Panc1 (cell line): ENCODE measurements at regions not wholly inside any gene's neighbourhood (a gene's known extent, or its start where the extent isn't known, plus 50 kb on each side); places are given as distances from the start of the nearest gene placed in this dataset.

ENCODE experiments used
- ATAC-seq: fragments of 200-7000 bp; cut with Tn5 transposase; 2 replicates; pipeline ENCODE4 v1.9.1; 2020; ENCODE audit warnings: mild to moderate bottlenecking, moderate library complexity
- BruUV-seq: library from RNA; stranded (reverse); fragments of 400-500 nt; replicated peaks from 2 replicates; lab custom pipeline; 2021; lab: Mats Ljungman, UMichigan
- CTCF ChIA-PET: fragments of 300-600 bp; sonication (Branson Sonifier 250); formaldehyde crosslinking; loops from one replicate; lab custom pipeline; 2022; ENCODE audit warnings: antibody characterized with exemption; lab: Charles Lee
- POLR2A ChIA-PET: fragments of 300-600 bp; sonication (Branson Sonifier 250); formaldehyde crosslinking; loops from one replicate; lab custom pipeline; 2022; ENCODE audit warnings: antibody characterized with exemption; lab: Charles Lee
- DNase-seq: peaks from one replicate; pipeline ENCODE4 v3.0.0-alpha.2; 2010; ENCODE audit warnings: low read depth, low spot score
- H3K27ac ChIP-seq: 2 replicates; pipeline ENCODE4 v1.5.1; 2011; ENCODE audit warnings: mild to moderate bottlenecking, low read length, inconsistent platforms
- H3K27me3 ChIP-seq: fragments of 200-500 bp; sonication (Bioruptor generic); 2 replicates; pipeline ENCODE4 v1.6.0; 2014; ENCODE audit warnings: low read length, inconsistent platforms; ENCODE audit not compliant: control insufficient read depth, insufficient read depth
- H3K36me3 ChIP-seq: fragments of 200-500 bp; sonication (Bioruptor generic); 2 replicates; pipeline ENCODE4 v1.5.1; 2014; ENCODE audit warnings: inconsistent platforms, mild to moderate bottlenecking, low read length, moderate library complexity; ENCODE audit not compliant: control insufficient read depth, insufficient read depth
- H3K4me1 ChIP-seq: 2 replicates; pipeline ENCODE4 v1.5.1; 2011; ENCODE audit warnings: inconsistent platforms, mild to moderate bottlenecking, low read length, moderate library complexity; ENCODE audit not compliant: control insufficient read depth, insufficient read depth
- H3K4me3 ChIP-seq, 2 experiments: 2 replicates each; pipeline ENCODE4 v1.5.1; 2011 to 2012; ENCODE audit warnings: low read depth in 2 of 2, low read length in 2 of 2, mild to moderate bottlenecking in 2 of 2, inconsistent platforms in 1 of 2, moderate library complexity in 1 of 2
- H3K9me3 ChIP-seq: fragments of 200-500 bp; sonication (Bioruptor generic); 2 replicates; pipeline ENCODE4 v1.5.1; 2014; ENCODE audit warnings: low read depth, mild to moderate bottlenecking, inconsistent platforms, low read length, moderate library complexity; ENCODE audit not compliant: control insufficient read depth, insufficient read depth
- POLR2AphosphoS5 ChIP-seq: IDR thresholded peaks from 2 replicates; pipeline ENCODE4 v1.6.1; 2012; ENCODE audit warnings: mild to moderate bottlenecking, low read depth, low read length, moderate library complexity
- SIN3A ChIP-seq: IDR thresholded peaks from 2 replicates; pipeline ENCODE4 v1.6.1; 2012; ENCODE audit warnings: low read depth, mild to moderate bottlenecking, low read length, moderate library complexity, borderline replicate concordance; ENCODE audit not compliant: insufficient read depth
- TCF7L2 ChIP-seq: IDR thresholded peaks from 2 replicates; pipeline ENCODE4 v1.6.1; 2011; ENCODE audit warnings: mild to moderate bottlenecking, low read depth, low read length, inconsistent platforms
- in situ Hi-C: cut with HindIII; loops from 2 replicates; pipeline ENCODE4 v1.10.0; 2016; ENCODE audit warnings: low sequenced_read_pairs, low pct_unique_long_range_greater_than_20kb
- intact Hi-C: fragments of 100-400 bp; cut with micrococcal nuclease; formaldehyde crosslinking; loops from one replicate; pipeline ENCODE4 v1.10.0; 2022; ENCODE audit not compliant: unreplicated experiment
- TF ChIP-seq, protein P1 (sequence below), 2 experiments: IDR thresholded peaks; 2 replicates each; pipeline ENCODE4 v1.6.1; 2011 to 2012; ENCODE audit warnings: low read depth in 2 of 2, control low read depth in 1 of 2, low read length in 1 of 2, mild to moderate bottlenecking in 1 of 2, moderate library complexity in 1 of 2; ENCODE audit not compliant: insufficient read depth in 1 of 2
- TF ChIP-seq, protein P2 (sequence below): fragments of 450-650 bp; IDR thresholded peaks from 2 replicates; pipeline ENCODE4 v1.5.1; 2017; ENCODE audit warnings: mild to moderate bottlenecking

DNA sequence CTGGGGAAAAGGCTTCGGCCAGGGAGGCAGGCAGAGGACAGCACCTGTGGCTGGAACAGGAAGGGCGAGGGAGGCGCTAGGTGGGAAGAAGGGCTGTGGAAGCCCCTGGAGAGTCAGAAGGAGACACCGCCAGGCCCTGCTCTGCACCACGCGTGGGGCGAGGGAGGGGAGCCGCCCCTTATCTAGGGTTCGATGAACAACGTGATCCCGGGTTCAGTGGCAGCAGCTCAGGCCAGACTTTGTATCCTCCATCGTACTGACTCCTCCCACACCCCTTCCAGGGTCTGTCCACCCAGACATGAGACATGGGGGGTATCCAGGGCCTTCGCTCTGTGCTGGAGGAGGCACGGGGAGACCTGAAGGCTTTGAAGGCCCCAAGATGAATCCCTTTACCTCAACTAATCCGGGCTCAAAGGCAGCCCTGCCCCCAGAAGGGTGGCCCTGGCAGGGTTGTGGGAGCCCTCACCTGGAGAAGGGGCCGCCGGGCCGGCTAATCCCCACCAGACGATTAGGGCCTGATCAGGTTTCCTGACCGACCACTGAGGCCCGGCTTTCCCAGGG, 110.8 kb downstream of the PDGFA start:
- no peaks in the 10 kb centered on the region for H3K4me1 ChIP-seq
- H3K4me3 ChIP-seq: no peak overlapping the region
- intact Hi-C loops (no loop called here), in situ Hi-C loops (no loop called here)
- POLR2A ChIA-PET: no interaction called here
- H3K9me3 ChIP-seq: no peaks in the 10 kb centered on the region
- CTCF ChIA-PET: no interaction called here
- no TSS peak for BruUV-seq
- ATAC-seq (no peak), DNase-seq (no peak)
- TF ChIP-seq POLR2AphosphoS5: no peak
- TF ChIP-seq TCF7L2: no peak
- TF ChIP-seq SIN3A: no peak
- TF ChIP-seq, protein P1, sequence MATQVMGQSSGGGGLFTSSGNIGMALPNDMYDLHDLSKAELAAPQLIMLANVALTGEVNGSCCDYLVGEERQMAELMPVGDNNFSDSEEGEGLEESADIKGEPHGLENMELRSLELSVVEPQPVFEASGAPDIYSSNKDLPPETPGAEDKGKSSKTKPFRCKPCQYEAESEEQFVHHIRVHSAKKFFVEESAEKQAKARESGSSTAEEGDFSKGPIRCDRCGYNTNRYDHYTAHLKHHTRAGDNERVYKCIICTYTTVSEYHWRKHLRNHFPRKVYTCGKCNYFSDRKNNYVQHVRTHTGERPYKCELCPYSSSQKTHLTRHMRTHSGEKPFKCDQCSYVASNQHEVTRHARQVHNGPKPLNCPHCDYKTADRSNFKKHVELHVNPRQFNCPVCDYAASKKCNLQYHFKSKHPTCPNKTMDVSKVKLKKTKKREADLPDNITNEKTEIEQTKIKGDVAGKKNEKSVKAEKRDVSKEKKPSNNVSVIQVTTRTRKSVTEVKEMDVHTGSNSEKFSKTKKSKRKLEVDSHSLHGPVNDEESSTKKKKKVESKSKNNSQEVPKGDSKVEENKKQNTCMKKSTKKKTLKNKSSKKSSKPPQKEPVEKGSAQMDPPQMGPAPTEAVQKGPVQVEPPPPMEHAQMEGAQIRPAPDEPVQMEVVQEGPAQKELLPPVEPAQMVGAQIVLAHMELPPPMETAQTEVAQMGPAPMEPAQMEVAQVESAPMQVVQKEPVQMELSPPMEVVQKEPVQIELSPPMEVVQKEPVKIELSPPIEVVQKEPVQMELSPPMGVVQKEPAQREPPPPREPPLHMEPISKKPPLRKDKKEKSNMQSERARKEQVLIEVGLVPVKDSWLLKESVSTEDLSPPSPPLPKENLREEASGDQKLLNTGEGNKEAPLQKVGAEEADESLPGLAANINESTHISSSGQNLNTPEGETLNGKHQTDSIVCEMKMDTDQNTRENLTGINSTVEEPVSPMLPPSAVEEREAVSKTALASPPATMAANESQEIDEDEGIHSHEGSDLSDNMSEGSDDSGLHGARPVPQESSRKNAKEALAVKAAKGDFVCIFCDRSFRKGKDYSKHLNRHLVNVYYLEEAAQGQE (IDR thresholded peaks at IDR 0.05; ENCODE audit: insufficient read depth in 1 of 2, low read depth in 2 of 2, low read length in 1 of 2): no peak
- TF ChIP-seq, protein P2, sequence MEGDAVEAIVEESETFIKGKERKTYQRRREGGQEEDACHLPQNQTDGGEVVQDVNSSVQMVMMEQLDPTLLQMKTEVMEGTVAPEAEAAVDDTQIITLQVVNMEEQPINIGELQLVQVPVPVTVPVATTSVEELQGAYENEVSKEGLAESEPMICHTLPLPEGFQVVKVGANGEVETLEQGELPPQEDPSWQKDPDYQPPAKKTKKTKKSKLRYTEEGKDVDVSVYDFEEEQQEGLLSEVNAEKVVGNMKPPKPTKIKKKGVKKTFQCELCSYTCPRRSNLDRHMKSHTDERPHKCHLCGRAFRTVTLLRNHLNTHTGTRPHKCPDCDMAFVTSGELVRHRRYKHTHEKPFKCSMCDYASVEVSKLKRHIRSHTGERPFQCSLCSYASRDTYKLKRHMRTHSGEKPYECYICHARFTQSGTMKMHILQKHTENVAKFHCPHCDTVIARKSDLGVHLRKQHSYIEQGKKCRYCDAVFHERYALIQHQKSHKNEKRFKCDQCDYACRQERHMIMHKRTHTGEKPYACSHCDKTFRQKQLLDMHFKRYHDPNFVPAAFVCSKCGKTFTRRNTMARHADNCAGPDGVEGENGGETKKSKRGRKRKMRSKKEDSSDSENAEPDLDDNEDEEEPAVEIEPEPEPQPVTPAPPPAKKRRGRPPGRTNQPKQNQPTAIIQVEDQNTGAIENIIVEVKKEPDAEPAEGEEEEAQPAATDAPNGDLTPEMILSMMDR: no peak
- no peaks in the 10 kb centered on the region for H3K36me3 ChIP-seq
- H3K27me3 ChIP-seq: peaks cover 23% of the 10 kb centered on the region
- no peak overlapping the region for H3K27ac ChIP-seq

DNA sequence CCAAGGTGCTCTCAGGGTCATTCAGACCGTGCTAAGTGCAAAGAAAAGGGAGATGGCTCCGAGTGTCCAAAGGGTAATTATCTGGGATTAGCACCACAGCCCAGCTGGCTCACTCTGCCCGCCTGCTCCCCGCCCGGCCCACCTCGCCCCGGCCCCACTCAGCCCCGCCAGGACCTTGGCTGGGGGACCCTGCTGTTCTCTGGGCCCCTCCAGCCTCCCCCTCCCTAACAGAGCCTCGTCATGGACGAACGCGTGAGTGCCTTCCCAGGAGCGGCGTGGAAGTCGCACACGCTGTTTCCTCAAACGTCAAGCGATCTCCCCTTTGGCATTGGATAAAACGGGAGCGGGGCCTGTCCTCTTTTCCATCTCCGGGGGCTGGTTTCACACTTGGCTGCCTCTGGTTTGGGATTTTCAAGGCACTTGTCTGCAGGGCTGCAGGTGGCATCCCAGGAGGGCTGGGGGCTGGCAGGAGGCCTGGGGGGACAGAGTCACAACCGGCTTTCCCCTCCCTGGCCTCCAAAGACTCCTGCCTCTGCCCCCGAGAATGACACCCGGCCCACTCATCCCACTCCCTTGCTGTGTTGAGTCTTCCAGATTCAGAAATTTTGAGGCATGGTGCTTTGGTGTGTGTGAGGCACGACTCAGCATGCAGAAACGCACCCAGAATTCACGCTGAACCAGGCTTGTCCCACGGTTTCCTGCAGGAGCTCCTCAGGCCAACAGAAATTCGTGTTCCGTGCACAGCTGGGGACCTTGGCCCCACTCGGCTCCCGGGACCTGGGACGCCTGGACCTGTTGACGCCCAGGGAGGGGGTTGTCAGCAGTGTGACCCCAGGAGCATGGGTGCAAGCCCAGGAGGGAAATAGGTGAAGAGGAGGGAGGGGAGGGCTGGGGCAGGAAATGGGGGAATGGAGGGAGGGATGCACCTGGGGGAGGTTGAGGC, 110.0 kb downstream of the PDGFA start:
- no peak overlapping the region for H3K4me3 ChIP-seq
- no peaks in the 10 kb centered on the region for H3K36me3 ChIP-seq
- ChIA-PET POLR2A (no interaction called here), CTCF (no interaction called here)
- no peaks in the 10 kb centered on the region for H3K9me3 ChIP-seq
- no peaks in the 10 kb centered on the region for H3K4me1 ChIP-seq
- H3K27me3 ChIP-seq: peaks cover 23% of the 10 kb centered on the region
- in situ Hi-C loops (no loop called here), intact Hi-C loops (no loop called here)
- DNase-seq (no peak), ATAC-seq (peak; percentile 36; the same call in 1 of the 2 replicates)
- BruUV-seq: no TSS peak
- TF ChIP-seq, protein P1 (IDR thresholded peaks at IDR 0.05; ENCODE audit: insufficient read depth in 1 of 2, low read depth in 2 of 2, low read length in 1 of 2): no peak
- no peak for TF ChIP-seq POLR2AphosphoS5
- TF ChIP-seq SIN3A: no peak
- no peak for TF ChIP-seq TCF7L2
- no peak overlapping the region for H3K27ac ChIP-seq
